Choroid plexus epithelial cell (primary cell): ENCODE measurements at regions not wholly inside any gene's neighbourhood (a gene's known extent, or its start where the extent isn't known, plus 50 kb on each side); places are given as distances from the start of the nearest gene placed in this dataset.

Experiments
- DNase-seq: peaks from one replicate; pipeline ENCODE4 v3.0.0-alpha.2; 2010; ENCODE audit warnings: low read depth
- H3K4me3 ChIP-seq: 2 replicates; pipeline ENCODE4 v1.5.1; 2011; ENCODE audit warnings: low read depth, mild to moderate bottlenecking, control low read depth, low read length, moderate library complexity
- TF ChIP-seq, protein P1 (sequence below): conservative IDR thresholded peaks from 2 replicates; pipeline ENCODE4 v1.5.1; 2011; ENCODE audit warnings: low read depth, mild to moderate bottlenecking, control low read depth, inconsistent platforms, low read length, moderate library complexity

DNA sequence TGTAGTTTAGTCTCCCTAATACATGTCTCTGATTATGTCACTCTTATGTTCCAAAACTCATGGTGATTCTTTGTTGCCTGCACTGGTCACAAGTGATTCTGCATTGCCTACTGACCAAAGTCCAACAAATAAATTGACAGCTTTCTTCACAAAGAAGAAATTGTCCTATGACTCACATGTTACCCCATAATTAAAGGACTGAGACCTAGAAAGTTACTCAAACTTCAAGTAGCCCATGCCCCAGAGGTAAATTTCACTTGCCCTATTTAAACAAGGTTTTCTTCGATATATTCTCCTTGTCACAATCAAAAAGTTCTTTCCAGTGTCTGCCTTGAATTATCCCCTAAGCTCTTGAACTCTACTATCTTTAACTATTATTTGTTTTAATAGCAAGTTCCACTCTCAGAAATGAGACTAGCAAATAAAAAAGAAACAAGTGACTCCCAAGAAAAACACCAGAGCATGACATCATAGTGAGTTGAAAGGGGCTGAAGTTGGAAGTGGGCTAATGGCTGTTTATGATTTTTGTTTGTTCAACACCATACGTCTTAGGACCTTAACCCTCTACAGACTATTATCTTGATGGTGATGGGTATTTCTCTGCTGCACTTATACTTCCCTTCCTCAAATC is 94.5 kb upstream of the BLID start:
- no peak for DNase-seq
- H3K4me3 ChIP-seq = no peak overlapping the region
- TF ChIP-seq, protein P1, sequence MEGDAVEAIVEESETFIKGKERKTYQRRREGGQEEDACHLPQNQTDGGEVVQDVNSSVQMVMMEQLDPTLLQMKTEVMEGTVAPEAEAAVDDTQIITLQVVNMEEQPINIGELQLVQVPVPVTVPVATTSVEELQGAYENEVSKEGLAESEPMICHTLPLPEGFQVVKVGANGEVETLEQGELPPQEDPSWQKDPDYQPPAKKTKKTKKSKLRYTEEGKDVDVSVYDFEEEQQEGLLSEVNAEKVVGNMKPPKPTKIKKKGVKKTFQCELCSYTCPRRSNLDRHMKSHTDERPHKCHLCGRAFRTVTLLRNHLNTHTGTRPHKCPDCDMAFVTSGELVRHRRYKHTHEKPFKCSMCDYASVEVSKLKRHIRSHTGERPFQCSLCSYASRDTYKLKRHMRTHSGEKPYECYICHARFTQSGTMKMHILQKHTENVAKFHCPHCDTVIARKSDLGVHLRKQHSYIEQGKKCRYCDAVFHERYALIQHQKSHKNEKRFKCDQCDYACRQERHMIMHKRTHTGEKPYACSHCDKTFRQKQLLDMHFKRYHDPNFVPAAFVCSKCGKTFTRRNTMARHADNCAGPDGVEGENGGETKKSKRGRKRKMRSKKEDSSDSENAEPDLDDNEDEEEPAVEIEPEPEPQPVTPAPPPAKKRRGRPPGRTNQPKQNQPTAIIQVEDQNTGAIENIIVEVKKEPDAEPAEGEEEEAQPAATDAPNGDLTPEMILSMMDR = no peak

- TF ChIP-seq, protein P1 = no peak
- no peak overlapping the region for H3K4me3 ChIP-seq
- peak; percentile 95 for DNase-seq
Measured at GRCh38 chr11:122209619-122210366, 93.8 kb upstream of the BLID start.

- H3K4me3 ChIP-seq = peak overlapping the region; percentile 52
- TF ChIP-seq, protein P1 = no peak
- DNase-seq = peak; percentile 93
Measured at GRCh38 chr11:122207921-122208764, 92.1 kb upstream of the BLID start.

DNA sequence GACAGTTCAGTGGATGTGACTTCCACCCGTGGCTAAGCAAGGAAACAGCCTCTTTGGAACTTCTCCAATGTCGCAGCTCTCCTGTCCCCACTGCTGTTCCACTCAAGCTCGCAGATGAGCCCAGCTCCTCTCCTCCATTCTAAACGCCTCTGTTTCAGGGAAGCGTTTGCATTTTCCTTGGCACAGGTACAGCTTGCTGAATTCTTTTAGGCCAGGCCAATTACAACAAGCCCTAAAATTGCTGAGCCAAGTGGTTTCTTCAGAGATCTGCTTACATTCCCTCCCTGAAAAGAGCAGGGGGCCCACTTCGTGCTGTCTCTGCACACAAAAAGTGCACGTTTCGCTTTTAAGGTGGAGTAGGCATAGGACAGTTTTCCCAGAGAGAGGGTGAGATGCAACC is 91.5 kb upstream of the BLID start:
- peak; percentile 95 for DNase-seq
- TF ChIP-seq, protein P1 = no peak
- peak overlapping the region; percentile 52 for H3K4me3 ChIP-seq

GRCh38 chr11:122205036-122205435 is 89.0 kb upstream of the BLID start:
- DNase-seq = peak; percentile 52
- peak overlapping the region; percentile 7 for H3K4me3 ChIP-seq
- TF ChIP-seq, protein P1 = no peak

- TF ChIP-seq, protein P1 = no peak
- H3K4me3 ChIP-seq = no peak overlapping the region
- peak; percentile 65 for DNase-seq
Measured at GRCh38 chr11:122204206-122204605, 88.2 kb upstream of the BLID start.
